ENCODE measurements at regions not wholly inside any gene's neighbourhood (a gene's known extent, or its start where the extent isn't known, plus 50 kb on each side); places are given as distances from the start of the nearest gene placed in this dataset.

DNA sequence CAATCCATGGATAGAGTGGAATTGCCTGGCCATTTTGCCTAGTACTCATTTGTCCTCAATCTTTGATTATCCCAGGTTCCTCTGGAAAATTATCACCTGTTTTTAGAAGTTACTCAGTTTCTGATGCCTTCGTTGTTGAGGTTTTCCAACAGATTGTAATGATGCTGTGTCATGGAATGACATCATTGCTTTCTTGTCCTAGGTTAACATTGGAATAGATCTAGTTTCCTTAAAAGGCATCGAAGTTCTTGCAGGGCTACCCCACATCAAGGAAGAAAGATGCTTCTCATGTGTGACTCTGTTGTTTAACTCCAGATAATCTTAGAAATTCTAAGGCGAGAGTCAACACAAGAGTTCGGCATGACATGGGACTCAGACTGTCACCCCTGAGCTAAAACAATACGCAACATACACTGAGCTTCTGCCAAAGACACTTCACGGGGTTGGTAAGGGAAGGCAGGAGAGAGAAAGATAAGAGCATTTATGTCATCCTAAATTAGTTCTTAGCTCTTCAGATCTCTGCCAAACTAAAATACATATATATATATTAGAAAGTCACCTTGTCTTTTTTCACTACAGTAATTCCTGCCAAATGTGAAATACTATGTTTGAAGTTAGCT is 293.2 kb upstream of the WWC1 start:
- Histone ChIP-seq H3K27me3 (ENCODE audit: low read depth, low read length) (no peaks in the 10 kb centered on the region), H3K4me3 (ENCODE audit: low read depth in 1 of 2, low read length in 2 of 2) (no peak overlapping the region), H3K36me3 (ENCODE audit: control insufficient read depth in 1 of 2, insufficient read depth in 2 of 2, low read length in 2 of 2) (no peaks in the 10 kb centered on the region), H3K9me3 (ENCODE audit: control insufficient read depth in 1 of 2, low read length in 2 of 2) (no peaks in the 10 kb centered on the region), H3K4me1 (ENCODE audit: control insufficient read depth in 1 of 2, insufficient read depth in 2 of 2, low read length in 2 of 2) (no peaks in the 10 kb centered on the region), H3K27ac (ENCODE audit: low read length) (no peak overlapping the region)

DNA sequence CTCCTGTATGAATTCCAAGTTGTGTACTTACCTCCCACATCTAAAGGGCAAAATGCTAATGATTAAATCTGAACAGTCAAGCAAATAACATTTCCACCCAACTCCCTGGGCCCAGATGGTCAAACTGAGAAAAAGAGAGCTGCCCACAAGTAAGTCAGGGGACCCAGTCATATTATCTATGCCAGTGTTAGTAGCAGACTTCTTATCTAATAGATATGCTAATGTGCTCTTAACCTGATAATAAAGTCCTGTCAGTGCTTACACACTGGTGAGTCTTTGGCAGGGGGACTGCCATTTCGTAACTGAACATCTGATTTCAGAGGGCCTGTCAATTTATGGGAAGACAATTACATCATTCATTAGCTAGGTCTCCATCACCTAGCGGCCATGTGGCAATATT is 292.3 kb upstream of the WWC1 start:
- H3K27ac ChIP-seq (ENCODE audit: low read length), result no peak overlapping the region
- H3K4me3 ChIP-seq (ENCODE audit: low read depth in 1 of 2, low read length in 2 of 2), result no peak overlapping the region
- H3K27me3 ChIP-seq (ENCODE audit: low read depth, low read length), result no peaks in the 10 kb centered on the region
- H3K4me1 ChIP-seq (ENCODE audit: control insufficient read depth in 1 of 2, insufficient read depth in 2 of 2, low read length in 2 of 2), result no peaks in the 10 kb centered on the region
- H3K9me3 ChIP-seq (ENCODE audit: control insufficient read depth in 1 of 2, low read length in 2 of 2), result no peaks in the 10 kb centered on the region
- H3K36me3 ChIP-seq (ENCODE audit: control insufficient read depth in 1 of 2, insufficient read depth in 2 of 2, low read length in 2 of 2), result no peaks in the 10 kb centered on the region

DNA sequence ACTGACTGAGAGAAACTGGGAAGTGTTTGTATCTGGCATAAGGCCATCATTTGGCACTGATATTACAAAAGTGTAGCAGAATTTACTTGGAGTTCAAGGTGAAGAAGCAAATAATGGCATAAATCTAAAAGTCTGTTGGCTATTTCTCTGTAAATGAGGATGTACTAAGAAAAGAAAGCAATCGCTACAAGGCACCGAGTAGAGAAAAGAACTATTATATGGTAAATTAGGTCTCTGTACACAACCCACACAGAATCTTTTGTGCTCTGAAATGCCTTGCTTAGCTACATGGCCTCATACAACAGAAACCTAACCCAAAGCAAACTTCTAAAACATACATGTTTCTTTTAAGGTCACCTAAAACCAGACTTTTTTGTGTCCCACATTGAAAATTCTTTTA is 290.1 kb upstream of the WWC1 start:
- Histone ChIP-seq H3K9me3 (ENCODE audit: control insufficient read depth in 1 of 2, low read length in 2 of 2) (no peaks in the 10 kb centered on the region), H3K27ac (ENCODE audit: low read length) (no peak overlapping the region), H3K4me1 (ENCODE audit: control insufficient read depth in 1 of 2, insufficient read depth in 2 of 2, low read length in 2 of 2) (no peaks in the 10 kb centered on the region), H3K36me3 (ENCODE audit: control insufficient read depth in 1 of 2, insufficient read depth in 2 of 2, low read length in 2 of 2) (no peaks in the 10 kb centered on the region), H3K27me3 (ENCODE audit: low read depth, low read length) (no peaks in the 10 kb centered on the region), H3K4me3 (ENCODE audit: low read depth in 1 of 2, low read length in 2 of 2) (no peak overlapping the region)

DNA sequence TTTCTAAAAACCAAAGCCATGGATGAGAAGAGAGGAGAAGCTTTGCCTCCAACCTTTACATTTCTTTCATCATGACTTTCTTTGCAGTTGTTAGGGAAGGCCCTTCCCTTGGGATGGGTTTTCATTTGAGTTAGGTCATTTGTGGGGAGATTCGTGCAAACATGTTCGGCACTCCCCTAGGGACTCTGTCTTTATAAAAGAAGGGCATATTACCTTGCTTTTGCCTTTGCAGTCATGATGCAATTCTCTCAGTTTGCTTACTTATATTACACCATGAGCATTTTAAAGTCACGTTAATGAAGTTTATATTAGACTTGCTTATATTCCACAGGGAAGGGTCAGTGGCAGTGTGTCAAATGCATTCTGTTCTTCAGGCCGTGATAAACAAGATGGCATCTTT is 289.3 kb upstream of the WWC1 start:
- Histone ChIP-seq H3K27ac (ENCODE audit: low read length) (no peak overlapping the region), H3K9me3 (ENCODE audit: control insufficient read depth in 1 of 2, low read length in 2 of 2) (no peaks in the 10 kb centered on the region), H3K4me3 (ENCODE audit: low read depth in 1 of 2, low read length in 2 of 2) (no peak overlapping the region), H3K27me3 (ENCODE audit: low read depth, low read length) (no peaks in the 10 kb centered on the region), H3K4me1 (ENCODE audit: control insufficient read depth in 1 of 2, insufficient read depth in 2 of 2, low read length in 2 of 2) (no peaks in the 10 kb centered on the region), H3K36me3 (ENCODE audit: control insufficient read depth in 1 of 2, insufficient read depth in 2 of 2, low read length in 2 of 2) (no peaks in the 10 kb centered on the region)

DNA sequence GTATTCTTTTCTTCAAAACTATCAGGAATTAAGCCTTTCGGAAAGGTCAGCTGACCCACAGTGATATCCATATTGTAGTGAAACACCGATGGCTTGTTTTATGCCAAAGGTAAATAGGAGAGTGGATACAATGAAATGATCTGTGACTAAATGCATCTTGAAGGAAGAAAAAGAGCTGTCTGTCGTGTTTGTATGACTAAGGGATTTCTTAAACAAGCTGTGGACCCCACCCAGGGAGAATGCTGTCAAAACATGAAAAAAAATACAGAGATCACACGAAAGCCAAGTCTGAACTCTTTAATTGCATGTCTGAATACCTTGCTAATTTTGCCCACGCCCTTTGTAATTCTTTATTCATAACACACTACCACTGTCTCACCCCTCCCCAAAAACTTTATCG is 286.4 kb upstream of the WWC1 start:
- Histone ChIP-seq H3K27me3 (ENCODE audit: low read depth, low read length) (no peaks in the 10 kb centered on the region), H3K4me3 (ENCODE audit: low read depth in 1 of 2, low read length in 2 of 2) (no peak overlapping the region), H3K9me3 (ENCODE audit: control insufficient read depth in 1 of 2, low read length in 2 of 2) (no peaks in the 10 kb centered on the region), H3K27ac (ENCODE audit: low read length) (no peak overlapping the region), H3K36me3 (ENCODE audit: control insufficient read depth in 1 of 2, insufficient read depth in 2 of 2, low read length in 2 of 2) (no peaks in the 10 kb centered on the region), H3K4me1 (ENCODE audit: control insufficient read depth in 1 of 2, insufficient read depth in 2 of 2, low read length in 2 of 2) (no peaks in the 10 kb centered on the region)

DNA sequence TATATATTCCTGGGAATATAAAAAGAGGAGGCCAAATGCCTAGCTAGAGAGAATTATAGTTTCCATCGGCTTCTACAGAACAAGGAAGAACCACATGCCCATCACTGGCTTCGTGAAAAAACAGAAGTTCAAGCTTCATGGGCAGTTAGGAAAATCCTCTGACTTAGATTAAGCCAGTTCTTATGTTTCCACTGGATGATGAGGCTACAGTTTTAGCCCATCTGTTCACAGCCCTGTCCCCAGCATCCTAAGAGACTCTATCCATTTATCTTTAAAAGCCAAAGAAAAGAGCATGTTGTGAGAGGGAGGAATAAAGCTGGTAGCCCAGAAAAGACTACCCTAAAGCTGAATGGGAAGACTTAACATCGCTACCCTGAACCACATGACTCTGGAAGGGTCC is 285.5 kb upstream of the WWC1 start:
- Histone ChIP-seq H3K36me3 (ENCODE audit: control insufficient read depth in 1 of 2, insufficient read depth in 2 of 2, low read length in 2 of 2) (no peaks in the 10 kb centered on the region), H3K27ac (ENCODE audit: low read length) (no peak overlapping the region), H3K27me3 (ENCODE audit: low read depth, low read length) (no peaks in the 10 kb centered on the region), H3K9me3 (ENCODE audit: control insufficient read depth in 1 of 2, low read length in 2 of 2) (no peaks in the 10 kb centered on the region), H3K4me1 (ENCODE audit: control insufficient read depth in 1 of 2, insufficient read depth in 2 of 2, low read length in 2 of 2) (no peaks in the 10 kb centered on the region), H3K4me3 (ENCODE audit: low read depth in 1 of 2, low read length in 2 of 2) (no peak overlapping the region)

DNA sequence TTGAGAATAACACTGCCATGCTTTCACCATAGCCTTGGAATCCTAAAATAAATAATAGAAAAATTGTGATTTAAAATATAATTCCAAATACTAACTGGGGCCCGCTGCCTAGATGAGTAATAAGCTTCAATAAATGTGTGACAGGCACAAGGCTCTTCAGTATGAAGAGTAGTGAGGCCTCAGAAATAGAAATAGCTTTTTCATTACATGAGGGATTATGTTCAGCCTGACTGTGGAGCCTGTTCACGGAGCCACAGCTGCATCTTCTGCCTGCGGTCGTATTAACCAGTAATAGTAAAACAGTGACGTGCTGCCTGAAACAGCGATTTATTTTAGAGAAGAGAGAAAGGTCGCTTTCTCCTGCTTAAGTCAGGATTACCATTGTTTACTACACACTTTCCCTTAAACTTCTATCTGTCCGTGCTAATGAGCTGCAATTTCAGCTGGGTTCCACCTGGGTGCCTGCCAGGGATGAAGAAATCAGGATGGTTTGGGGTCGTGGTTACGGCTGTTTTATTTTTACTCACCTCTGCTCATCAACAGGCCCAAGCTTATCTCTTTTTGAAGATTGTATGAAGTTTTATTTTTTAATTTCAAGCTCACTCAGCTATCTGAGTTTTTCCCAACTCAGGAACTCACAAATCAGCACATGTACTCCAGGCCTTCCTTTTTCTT is 284.9 kb upstream of the WWC1 start:
- Histone ChIP-seq H3K27me3 (ENCODE audit: low read depth, low read length) (no peaks in the 10 kb centered on the region), H3K27ac (ENCODE audit: low read length) (no peak overlapping the region), H3K4me3 (ENCODE audit: low read depth in 1 of 2, low read length in 2 of 2) (no peak overlapping the region), H3K36me3 (ENCODE audit: control insufficient read depth in 1 of 2, insufficient read depth in 2 of 2, low read length in 2 of 2) (no peaks in the 10 kb centered on the region), H3K9me3 (ENCODE audit: control insufficient read depth in 1 of 2, low read length in 2 of 2) (no peaks in the 10 kb centered on the region), H3K4me1 (ENCODE audit: control insufficient read depth in 1 of 2, insufficient read depth in 2 of 2, low read length in 2 of 2) (no peaks in the 10 kb centered on the region)

DNA sequence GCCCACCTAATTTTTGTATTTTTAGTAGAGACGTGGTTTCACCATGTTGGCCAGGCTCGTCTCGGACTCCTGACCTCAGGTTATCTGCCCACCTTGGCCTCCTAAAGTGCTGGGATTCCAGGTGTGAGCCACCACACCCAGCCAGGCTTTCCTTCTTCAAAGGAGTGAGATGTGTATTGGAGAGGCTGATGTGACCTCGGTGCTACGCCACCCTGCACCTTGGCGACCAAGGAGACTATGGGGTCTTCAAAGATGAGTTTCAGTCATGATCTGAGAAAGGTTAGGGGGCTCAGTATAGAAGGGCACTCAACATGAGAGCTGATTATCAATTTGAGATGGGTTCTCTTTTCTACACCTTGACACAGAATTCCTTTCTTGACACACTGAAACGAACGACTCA is 284.2 kb upstream of the WWC1 start:
- H3K36me3 ChIP-seq (ENCODE audit: control insufficient read depth in 1 of 2, insufficient read depth in 2 of 2, low read length in 2 of 2), result no peaks in the 10 kb centered on the region
- no peaks in the 10 kb centered on the region for H3K27me3 ChIP-seq (ENCODE audit: low read depth, low read length)
- no peak overlapping the region for H3K4me3 ChIP-seq (ENCODE audit: low read depth in 1 of 2, low read length in 2 of 2)
- H3K9me3 ChIP-seq (ENCODE audit: control insufficient read depth in 1 of 2, low read length in 2 of 2), result no peaks in the 10 kb centered on the region
- no peak overlapping the region for H3K27ac ChIP-seq (ENCODE audit: low read length)
- H3K4me1 ChIP-seq (ENCODE audit: control insufficient read depth in 1 of 2, insufficient read depth in 2 of 2, low read length in 2 of 2), result no peaks in the 10 kb centered on the region

DNA sequence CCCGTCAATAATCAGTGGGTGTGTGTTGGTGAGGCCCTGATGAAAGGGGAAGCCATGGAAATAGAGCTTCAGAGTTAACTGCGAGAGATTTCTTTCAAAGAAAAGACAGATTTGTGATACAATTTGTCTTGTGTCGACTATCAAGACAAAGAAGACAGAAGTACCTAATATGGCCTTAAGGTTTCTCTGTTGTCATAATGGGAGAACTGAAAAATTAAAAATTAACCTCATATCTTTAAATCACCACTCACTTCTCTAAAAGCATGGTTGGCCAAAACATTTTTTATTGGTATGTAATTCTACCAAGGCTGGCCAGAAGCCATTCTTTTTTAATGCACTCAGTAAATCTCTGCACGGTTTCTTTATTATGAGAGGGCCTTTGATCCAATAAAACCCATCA is 282.9 kb upstream of the WWC1 start:
- no peak overlapping the region for H3K4me3 ChIP-seq (ENCODE audit: low read depth in 1 of 2, low read length in 2 of 2)
- H3K36me3 ChIP-seq (ENCODE audit: control insufficient read depth in 1 of 2, insufficient read depth in 2 of 2, low read length in 2 of 2), result no peaks in the 10 kb centered on the region
- no peaks in the 10 kb centered on the region for H3K4me1 ChIP-seq (ENCODE audit: control insufficient read depth in 1 of 2, insufficient read depth in 2 of 2, low read length in 2 of 2)
- H3K27me3 ChIP-seq (ENCODE audit: low read depth, low read length), result no peaks in the 10 kb centered on the region
- no peak overlapping the region for H3K27ac ChIP-seq (ENCODE audit: low read length)
- no peaks in the 10 kb centered on the region for H3K9me3 ChIP-seq (ENCODE audit: control insufficient read depth in 1 of 2, low read length in 2 of 2)

DNA sequence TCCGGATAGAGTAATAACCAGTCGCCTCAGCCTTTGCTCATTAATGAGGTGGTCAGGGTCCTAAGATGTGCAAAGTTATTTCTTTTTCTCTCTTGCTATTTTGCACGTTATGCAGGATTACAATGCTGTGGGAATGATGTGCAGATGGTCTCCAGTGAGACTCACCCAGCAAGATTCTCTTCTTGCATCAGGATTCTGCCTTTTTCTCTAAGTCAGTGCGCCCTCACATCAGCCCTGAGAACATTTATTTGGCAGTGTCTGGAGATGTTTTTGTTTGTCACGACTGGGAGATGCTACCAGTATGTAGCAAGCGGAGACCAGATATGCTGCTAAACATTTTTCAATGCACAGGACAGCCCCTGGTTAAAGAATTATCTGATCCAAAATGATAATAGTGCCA is 280.3 kb upstream of the WWC1 start:
- Histone ChIP-seq H3K4me3 (ENCODE audit: low read depth in 1 of 2, low read length in 2 of 2) (no peak overlapping the region), H3K4me1 (ENCODE audit: control insufficient read depth in 1 of 2, insufficient read depth in 2 of 2, low read length in 2 of 2) (no peaks in the 10 kb centered on the region), H3K27me3 (ENCODE audit: low read depth, low read length) (no peaks in the 10 kb centered on the region), H3K36me3 (ENCODE audit: control insufficient read depth in 1 of 2, insufficient read depth in 2 of 2, low read length in 2 of 2) (no peaks in the 10 kb centered on the region), H3K9me3 (ENCODE audit: control insufficient read depth in 1 of 2, low read length in 2 of 2) (no peaks in the 10 kb centered on the region), H3K27ac (ENCODE audit: low read length) (no peak overlapping the region)

DNA sequence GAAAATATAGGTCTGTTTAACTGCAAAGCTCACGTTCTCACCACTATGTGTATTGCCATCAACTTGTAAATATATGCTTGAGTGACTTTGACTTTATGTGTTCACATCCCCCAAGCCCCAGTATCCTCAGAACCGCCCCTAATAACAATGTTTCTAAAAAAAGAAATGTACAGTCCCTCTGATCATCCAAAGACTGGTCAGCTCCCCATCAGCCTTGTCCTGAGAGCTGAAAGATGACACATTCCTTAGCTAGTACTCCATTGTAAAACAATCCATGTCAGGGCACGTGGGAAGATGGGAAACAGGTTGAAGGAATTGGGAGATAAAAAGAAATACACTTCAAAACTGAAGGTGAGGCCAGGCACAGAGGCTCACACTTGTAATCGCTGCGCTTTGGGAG is 279.4 kb upstream of the WWC1 start:
- Histone ChIP-seq H3K36me3 (ENCODE audit: control insufficient read depth in 1 of 2, insufficient read depth in 2 of 2, low read length in 2 of 2) (no peaks in the 10 kb centered on the region), H3K27me3 (ENCODE audit: low read depth, low read length) (no peaks in the 10 kb centered on the region), H3K9me3 (ENCODE audit: control insufficient read depth in 1 of 2, low read length in 2 of 2) (no peaks in the 10 kb centered on the region), H3K4me3 (ENCODE audit: low read depth in 1 of 2, low read length in 2 of 2) (no peak overlapping the region), H3K27ac (ENCODE audit: low read length) (no peak overlapping the region), H3K4me1 (ENCODE audit: control insufficient read depth in 1 of 2, insufficient read depth in 2 of 2, low read length in 2 of 2) (no peaks in the 10 kb centered on the region)

DNA sequence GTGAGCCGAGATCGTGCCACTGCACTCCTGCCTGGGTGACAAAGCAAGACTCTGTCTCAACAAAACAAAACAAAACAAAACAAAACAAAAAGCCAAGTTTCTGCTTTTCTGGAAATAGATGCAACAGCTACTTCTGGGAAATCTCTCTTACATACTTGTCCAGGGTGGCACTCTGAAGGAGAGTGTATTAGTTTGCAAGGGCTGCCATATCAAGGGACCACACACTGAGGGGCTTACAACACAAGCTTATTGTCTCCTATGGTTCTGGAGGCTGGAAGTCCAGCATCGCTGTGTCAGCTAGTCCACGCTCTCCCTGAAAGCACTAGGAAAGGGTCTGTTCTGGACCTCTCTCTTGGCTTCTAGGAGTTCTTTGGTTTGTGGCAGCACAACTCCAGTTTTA is 277.9 kb upstream of the WWC1 start:
- no peaks in the 10 kb centered on the region for H3K27me3 ChIP-seq (ENCODE audit: low read depth, low read length)
- H3K4me3 ChIP-seq (ENCODE audit: low read depth in 1 of 2, low read length in 2 of 2), result no peak overlapping the region
- no peaks in the 10 kb centered on the region for H3K36me3 ChIP-seq (ENCODE audit: control insufficient read depth in 1 of 2, insufficient read depth in 2 of 2, low read length in 2 of 2)
- no peaks in the 10 kb centered on the region for H3K4me1 ChIP-seq (ENCODE audit: control insufficient read depth in 1 of 2, insufficient read depth in 2 of 2, low read length in 2 of 2)
- no peaks in the 10 kb centered on the region for H3K9me3 ChIP-seq (ENCODE audit: control insufficient read depth in 1 of 2, low read length in 2 of 2)
- H3K27ac ChIP-seq (ENCODE audit: low read length), result no peak overlapping the region

Data from muscle layer of duodenum (tissue), 2 donors.